ENCODE measurements at regions not wholly inside any gene's neighbourhood (a gene's known extent, or its start where the extent isn't known, plus 50 kb on each side); places are given as distances from the start of the nearest gene placed in this dataset.
"Not testable (repeated sequence)": the region's sequence is repeated elsewhere in the genome, so short reads cannot be mapped to it uniquely, and the experiment has no call there.

DNA sequence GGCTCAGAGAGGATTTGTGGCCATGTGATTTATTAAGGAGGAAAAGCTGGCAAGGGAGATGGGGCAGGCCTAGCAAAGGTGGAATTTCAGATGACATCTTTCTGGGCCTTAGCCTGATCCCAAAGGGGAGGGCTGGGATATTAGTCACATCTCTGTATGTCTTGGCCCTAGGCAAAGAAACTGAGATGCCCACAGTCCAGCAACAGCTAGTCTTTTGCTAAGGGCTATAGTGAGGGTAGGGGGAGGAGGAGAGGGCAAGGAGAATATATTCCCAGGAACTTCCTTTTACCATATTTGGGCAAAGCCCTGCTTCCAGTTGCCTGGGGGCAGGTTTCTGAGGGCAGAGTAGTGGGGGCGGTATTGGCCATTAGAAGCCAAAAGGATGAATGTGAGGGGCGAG is 209.8 kb upstream of the NR3C2 start:
- no peak overlapping the region for H2AFZ ChIP-seq (ENCODE audit: low read length)
- DNase-seq (ENCODE audit: insufficient read length, low spot score, missing footprints) = no peak
- no peak overlapping the region for H3K4me3 ChIP-seq (ENCODE audit: insufficient read depth, low read length)

DNA sequence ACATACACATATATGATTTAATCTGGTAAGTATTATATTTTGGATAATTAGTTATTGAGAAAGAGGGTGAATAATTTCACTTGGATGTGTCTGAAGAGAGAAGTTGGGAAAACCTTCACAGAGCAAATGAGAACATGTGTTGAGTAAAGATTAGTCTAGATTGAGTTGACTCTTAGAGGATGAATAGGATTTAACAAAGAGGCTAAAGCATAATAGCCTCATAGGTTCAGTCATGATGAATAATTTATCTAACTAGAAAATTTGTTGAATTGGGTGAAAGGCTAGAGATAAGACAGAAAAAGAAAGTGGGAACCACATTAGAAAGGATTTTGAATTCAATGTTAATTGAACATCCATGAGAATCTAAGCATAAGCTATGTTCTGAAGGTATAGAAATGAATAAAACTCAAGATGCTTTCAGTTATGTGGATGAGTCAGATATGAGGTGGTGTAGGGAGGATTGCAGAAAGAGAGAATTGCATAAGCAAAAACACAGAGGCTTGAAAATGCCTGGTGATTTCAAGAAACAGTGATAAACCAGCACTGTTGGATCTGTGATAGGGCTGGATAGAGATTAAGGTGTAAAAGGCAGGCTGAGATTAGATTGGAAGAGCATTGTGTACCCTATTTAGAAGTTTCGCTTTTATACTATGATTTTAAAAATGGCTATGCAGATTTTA is 207.6 kb upstream of the NR3C2 start:
- TF ChIP-seq, protein P1, sequence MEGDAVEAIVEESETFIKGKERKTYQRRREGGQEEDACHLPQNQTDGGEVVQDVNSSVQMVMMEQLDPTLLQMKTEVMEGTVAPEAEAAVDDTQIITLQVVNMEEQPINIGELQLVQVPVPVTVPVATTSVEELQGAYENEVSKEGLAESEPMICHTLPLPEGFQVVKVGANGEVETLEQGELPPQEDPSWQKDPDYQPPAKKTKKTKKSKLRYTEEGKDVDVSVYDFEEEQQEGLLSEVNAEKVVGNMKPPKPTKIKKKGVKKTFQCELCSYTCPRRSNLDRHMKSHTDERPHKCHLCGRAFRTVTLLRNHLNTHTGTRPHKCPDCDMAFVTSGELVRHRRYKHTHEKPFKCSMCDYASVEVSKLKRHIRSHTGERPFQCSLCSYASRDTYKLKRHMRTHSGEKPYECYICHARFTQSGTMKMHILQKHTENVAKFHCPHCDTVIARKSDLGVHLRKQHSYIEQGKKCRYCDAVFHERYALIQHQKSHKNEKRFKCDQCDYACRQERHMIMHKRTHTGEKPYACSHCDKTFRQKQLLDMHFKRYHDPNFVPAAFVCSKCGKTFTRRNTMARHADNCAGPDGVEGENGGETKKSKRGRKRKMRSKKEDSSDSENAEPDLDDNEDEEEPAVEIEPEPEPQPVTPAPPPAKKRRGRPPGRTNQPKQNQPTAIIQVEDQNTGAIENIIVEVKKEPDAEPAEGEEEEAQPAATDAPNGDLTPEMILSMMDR (IDR thresholded peaks at IDR 0.05; ENCODE audit: extremely low read depth, low read depth, low read length) = no peak
- Histone ChIP-seq H3K36me3 (ENCODE audit: insufficient read depth, low read length) (no peaks in the 10 kb centered on the region), H3K4me3 (ENCODE audit: insufficient read depth, low read length) (no peak overlapping the region), H2AFZ (ENCODE audit: low read length) (no peak overlapping the region), H3K79me2 (ENCODE audit: insufficient read depth, low read length) (no peaks in the 10 kb centered on the region), H3K4me2 (ENCODE audit: insufficient read depth, low read length) (no peak overlapping the region), H3K9me3 (ENCODE audit: low read depth, low read length) (no peaks in the 10 kb centered on the region), H4K20me1 (ENCODE audit: insufficient read depth, low read length) (no peaks in the 10 kb centered on the region), H3K27ac (ENCODE audit: low read depth, low read length) (no peak overlapping the region), H3K4me1 (ENCODE audit: insufficient read depth, low read length) (no peaks in the 10 kb centered on the region), H3K27me3 (ENCODE audit: insufficient read depth, low read length) (no peaks in the 10 kb centered on the region)
- DNase-seq (ENCODE audit: insufficient read length, low spot score, missing footprints) = no peak

More for the DNA sequence above, 209.8 kb upstream of the NR3C2 start:
- Histone ChIP-seq H3K79me2 (ENCODE audit: insufficient read depth, low read length) (no peaks in the 10 kb centered on the region), H3K4me2 (ENCODE audit: insufficient read depth, low read length) (no peak overlapping the region), H4K20me1 (ENCODE audit: insufficient read depth, low read length) (no peaks in the 10 kb centered on the region), H3K27me3 (ENCODE audit: insufficient read depth, low read length) (no peaks in the 10 kb centered on the region), H3K9me3 (ENCODE audit: low read depth, low read length) (no peaks in the 10 kb centered on the region), H3K4me1 (ENCODE audit: insufficient read depth, low read length) (no peaks in the 10 kb centered on the region), H3K27ac (ENCODE audit: low read depth, low read length) (no peak overlapping the region), H3K36me3 (ENCODE audit: insufficient read depth, low read length) (no peaks in the 10 kb centered on the region)
- TF ChIP-seq, protein P1 (IDR thresholded peaks at IDR 0.05; ENCODE audit: extremely low read depth, low read depth, low read length) = no peak

DNA sequence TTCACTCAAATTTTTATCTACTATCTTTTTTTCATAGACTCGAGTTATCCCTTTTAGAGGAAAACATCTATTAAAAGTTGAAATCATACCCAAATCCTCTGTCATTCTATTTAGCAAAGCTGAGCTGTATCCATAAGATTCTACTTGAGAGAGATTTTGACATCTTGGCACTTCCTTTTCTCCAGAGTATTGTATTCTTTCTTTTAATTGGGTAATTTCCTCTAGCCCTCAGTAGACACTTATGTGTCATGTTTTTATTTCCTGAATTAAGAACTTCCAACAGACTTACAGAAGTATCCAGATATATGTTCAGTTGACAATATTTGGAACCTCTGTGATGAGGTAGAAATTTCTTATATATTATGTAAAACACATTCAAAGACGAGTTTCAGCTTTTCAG is 201.6 kb upstream of the NR3C2 start:
- Histone ChIP-seq H3K4me1 (ENCODE audit: insufficient read depth, low read length) (no peaks in the 10 kb centered on the region), H3K4me3 (ENCODE audit: insufficient read depth, low read length) (no peak overlapping the region), H3K79me2 (ENCODE audit: insufficient read depth, low read length) (no peaks in the 10 kb centered on the region), H3K27ac (ENCODE audit: low read depth, low read length) (no peak overlapping the region), H4K20me1 (ENCODE audit: insufficient read depth, low read length) (no peaks in the 10 kb centered on the region), H3K9me3 (ENCODE audit: low read depth, low read length) (no peaks in the 10 kb centered on the region), H3K4me2 (ENCODE audit: insufficient read depth, low read length) (no peak overlapping the region), H3K27me3 (ENCODE audit: insufficient read depth, low read length) (no peaks in the 10 kb centered on the region), H3K36me3 (ENCODE audit: insufficient read depth, low read length) (no peaks in the 10 kb centered on the region), H2AFZ (ENCODE audit: low read length) (no peak overlapping the region)
- no peak for DNase-seq (ENCODE audit: insufficient read length, low spot score, missing footprints)
- TF ChIP-seq, protein P1 (IDR thresholded peaks at IDR 0.05; ENCODE audit: extremely low read depth, low read depth, low read length) = no peak

DNA sequence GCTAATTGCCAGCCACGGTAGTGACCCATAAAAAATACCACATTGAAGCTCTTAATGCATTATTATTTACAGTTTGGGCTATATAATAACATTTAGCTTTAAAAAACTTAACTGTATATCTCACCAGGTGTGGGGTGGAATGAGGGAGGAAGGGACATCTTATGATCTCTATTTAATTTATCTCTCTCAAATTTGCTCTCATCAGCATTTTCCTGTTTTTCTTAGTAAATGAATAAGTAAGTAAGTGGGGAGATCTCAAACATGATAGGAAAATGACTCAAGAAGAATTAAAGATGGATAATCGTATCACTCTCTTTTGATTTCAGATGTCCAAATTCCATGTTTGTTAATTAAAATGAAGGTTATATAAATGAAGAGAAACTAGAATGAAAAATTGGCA is 200.7 kb upstream of the NR3C2 start:
- Histone ChIP-seq H3K27ac (ENCODE audit: low read depth, low read length) (no peak overlapping the region), H3K79me2 (ENCODE audit: insufficient read depth, low read length) (no peaks in the 10 kb centered on the region), H3K4me2 (ENCODE audit: insufficient read depth, low read length) (no peak overlapping the region), H3K27me3 (ENCODE audit: insufficient read depth, low read length) (no peaks in the 10 kb centered on the region), H3K36me3 (ENCODE audit: insufficient read depth, low read length) (no peaks in the 10 kb centered on the region), H2AFZ (ENCODE audit: low read length) (no peak overlapping the region), H4K20me1 (ENCODE audit: insufficient read depth, low read length) (no peaks in the 10 kb centered on the region), H3K4me1 (ENCODE audit: insufficient read depth, low read length) (no peaks in the 10 kb centered on the region), H3K4me3 (ENCODE audit: insufficient read depth, low read length) (no peak overlapping the region), H3K9me3 (ENCODE audit: low read depth, low read length) (no peaks in the 10 kb centered on the region)
- no peak for DNase-seq (ENCODE audit: insufficient read length, low spot score, missing footprints)
- TF ChIP-seq, protein P1 (IDR thresholded peaks at IDR 0.05; ENCODE audit: extremely low read depth, low read depth, low read length) = no peak

DNA sequence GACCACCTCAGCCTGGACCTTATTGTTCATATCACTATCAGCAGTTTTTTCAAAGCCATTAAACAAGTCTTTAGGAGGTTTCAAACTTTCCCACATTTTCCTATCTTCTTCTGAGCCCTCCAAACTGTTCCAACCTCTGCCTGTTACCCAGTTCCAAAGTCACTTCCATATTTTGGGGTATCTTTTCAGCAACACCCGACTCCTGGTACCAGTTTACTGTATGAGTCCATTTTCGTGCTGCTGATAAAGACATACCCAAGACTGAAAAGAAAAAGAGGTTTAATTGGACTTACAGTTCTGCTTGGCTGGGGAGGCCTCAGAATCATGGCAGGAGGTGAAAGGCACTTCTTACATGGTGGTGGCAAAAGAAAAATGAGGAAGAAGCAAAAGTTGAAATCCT is 195.9 kb upstream of the NR3C2 start:
- not testable (repeated sequence) for H3K79me2 ChIP-seq (ENCODE audit: insufficient read depth, low read length); H3K4me1 ChIP-seq (ENCODE audit: insufficient read depth, low read length); H2AFZ ChIP-seq (ENCODE audit: low read length); DNase-seq (ENCODE audit: insufficient read length, low spot score, missing footprints); H3K27me3 ChIP-seq (ENCODE audit: insufficient read depth, low read length); H4K20me1 ChIP-seq (ENCODE audit: insufficient read depth, low read length); H3K27ac ChIP-seq (ENCODE audit: low read depth, low read length); H3K4me2 ChIP-seq (ENCODE audit: insufficient read depth, low read length); H3K36me3 ChIP-seq (ENCODE audit: insufficient read depth, low read length); H3K9me3 ChIP-seq (ENCODE audit: low read depth, low read length); H3K4me3 ChIP-seq (ENCODE audit: insufficient read depth, low read length)

DNA sequence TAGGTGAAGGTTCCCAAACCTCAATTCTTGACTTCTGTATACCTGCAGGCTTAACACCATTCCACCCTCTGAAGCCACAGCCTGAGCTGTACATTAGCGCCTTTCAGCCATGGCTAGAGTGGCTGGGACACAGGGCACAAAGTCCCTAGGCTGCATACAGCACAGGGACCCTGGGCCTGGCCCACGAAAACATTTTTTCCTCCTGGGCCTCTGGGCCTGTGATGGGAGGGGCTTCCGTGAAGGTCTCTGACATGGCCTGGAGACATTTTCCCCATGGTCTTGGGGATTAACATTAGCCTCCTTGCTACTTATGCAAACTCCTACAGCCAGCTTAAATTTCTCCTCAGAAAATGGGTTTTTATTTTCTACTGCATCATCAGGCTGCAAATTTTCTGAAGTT is 195.2 kb upstream of the NR3C2 start:
- not testable (repeated sequence) for DNase-seq (ENCODE audit: insufficient read length, low spot score, missing footprints); H3K4me3 ChIP-seq (ENCODE audit: insufficient read depth, low read length); H3K9me3 ChIP-seq (ENCODE audit: low read depth, low read length); H3K36me3 ChIP-seq (ENCODE audit: insufficient read depth, low read length); H4K20me1 ChIP-seq (ENCODE audit: insufficient read depth, low read length); H2AFZ ChIP-seq (ENCODE audit: low read length); H3K27ac ChIP-seq (ENCODE audit: low read depth, low read length); H3K79me2 ChIP-seq (ENCODE audit: insufficient read depth, low read length); H3K4me2 ChIP-seq (ENCODE audit: insufficient read depth, low read length); H3K4me1 ChIP-seq (ENCODE audit: insufficient read depth, low read length); H3K27me3 ChIP-seq (ENCODE audit: insufficient read depth, low read length)
